Natural killer cell (primary cell): ENCODE measurements at regions not wholly inside any gene's neighbourhood (a gene's known extent, or its start where the extent isn't known, plus 50 kb on each side); places are given as distances from the start of the nearest gene placed in this dataset.
"Not testable (repeated sequence)": the region's sequence is repeated elsewhere in the genome, so short reads cannot be mapped to it uniquely, and the experiment has no call there.

ENCODE experiments used
- ATAC-seq, 3 donors: fragments of 150-1000 bp in 2 of 3; fragments of 200-7000 bp in 1 of 3; cut with Tn5 transposase; 1 replicate in 1 of 3; 2 replicates in 2 of 3; pipeline ENCODE4 v1.10.0; 2021; ENCODE audit warnings: mild to moderate bottlenecking in 2 of 3, moderate library complexity in 2 of 3
- DNase-seq, 2 donors: peaks; one replicate each; pipeline versions ENCODE4 v3.0.0 to v3.0.0-alpha.2; 2013 to 2021; ENCODE audit warnings: mixed read lengths in 1 of 2
- H3K27ac ChIP-seq: one replicate; pipeline ENCODE4 v1.5.1; 2013; ENCODE audit warnings: mild to moderate bottlenecking, low read length
- H3K27me3 ChIP-seq: one replicate; pipeline ENCODE4 v1.6.1; 2013; ENCODE audit warnings: low read length; ENCODE audit not compliant: control insufficient read depth, insufficient read depth
- H3K36me3 ChIP-seq: one replicate; pipeline ENCODE4 v1.6.1; 2013; ENCODE audit warnings: low read length; ENCODE audit not compliant: control insufficient read depth, insufficient read depth
- H3K4me1 ChIP-seq: one replicate; pipeline ENCODE4 v1.6.1; 2013; ENCODE audit warnings: low read length; ENCODE audit not compliant: control insufficient read depth, insufficient read depth
- H3K4me3 ChIP-seq: one replicate; pipeline ENCODE4 v1.5.1; 2013; ENCODE audit warnings: low read length
- H3K9me3 ChIP-seq: one replicate; pipeline ENCODE4 v1.6.1; 2013; ENCODE audit warnings: low read length; ENCODE audit not compliant: control insufficient read depth, insufficient read depth
- H3K27ac Mint-ChIP-seq, 2 donors: one replicate each; pipeline ENCODE4 v1.8.0; 2022; ENCODE audit warnings: mild to moderate bottlenecking in 2 of 2, mixed read lengths in 2 of 2, moderate library complexity in 1 of 2
- H3K27me3 Mint-ChIP-seq, 2 donors: one replicate each; pipeline ENCODE4 v1.8.0; 2022; ENCODE audit warnings: low read depth in 2 of 2, mixed read lengths in 2 of 2
- H3K36me3 Mint-ChIP-seq: one replicate; pipeline ENCODE4 v1.8.0; 2022; ENCODE audit warnings: mixed read lengths
- H3K4me1 Mint-ChIP-seq, 2 donors: one replicate each; pipeline ENCODE4 v1.8.0; 2022; ENCODE audit warnings: mixed read lengths in 2 of 2
- H3K4me3 Mint-ChIP-seq: one replicate; pipeline ENCODE4 v1.8.0; 2022; ENCODE audit warnings: mild to moderate bottlenecking, moderate library complexity, mixed read lengths
- H3K9me3 Mint-ChIP-seq, 2 donors: one replicate each; pipeline ENCODE4 v1.8.0; 2022; ENCODE audit warnings: mixed read lengths in 2 of 2
- CTCF ChIP-seq: fragments of 200-600 bp; IDR thresholded peaks from one replicate; pipeline ENCODE4 v1.8.0; 2022; ENCODE audit warnings: antibody characterized with exemption
- WGBS: methylation state at CpG from one replicate; pipeline ENCODE4 v1.1.7; 2013; ENCODE audit warnings: missing lambda C conversion rate; ENCODE audit not compliant: insufficient coverage; 5-methylcytosine and 5-hydroxymethylcytosine counted together
- intact Hi-C: fragments of 100-400 bp; cut with micrococcal nuclease; formaldehyde crosslinking; loops from one replicate; pipeline ENCODE4 v1.14.2; 2022

- Histone ChIP-seq H3K36me3 (no peaks in the 10 kb centered on the region), H3K27me3 (no peaks in the 10 kb centered on the region), H3K9me3 (no peaks in the 10 kb centered on the region), H3K4me3 (no peak overlapping the region), H3K27ac (no peak overlapping the region), H3K4me1 (no peaks in the 10 kb centered on the region)
- DNase-seq, result no peak
- intact Hi-C loops, result no loop called here
- H3K9me3 Mint-ChIP-seq, result peaks cover 0 to 3% of the 10 kb centered on the region in 2 donors
- H3K36me3 Mint-ChIP-seq, result peaks cover 6% of the 10 kb centered on the region
- no peaks in the 10 kb centered on the region for H3K4me1 Mint-ChIP-seq
- TF ChIP-seq CTCF, result no peak
- peaks cover 8% of the 10 kb centered on the region in 2 donors for H3K27me3 Mint-ChIP-seq
- no peak for ATAC-seq
- H3K4me3 Mint-ChIP-seq, result no peak overlapping the region
- WGBS, result 87% methylated on average over 4 of the region's 4 CpGs
- no peak overlapping the region for H3K27ac Mint-ChIP-seq
Observed at GRCh38 chr3:34090876-34091275, 292.4 kb downstream of the PDCD6IP start.

GRCh38 chr3:34094280-34094679 is 295.9 kb downstream of the PDCD6IP start:
- DNase-seq, H3K27me3 Mint-ChIP-seq, ATAC-seq, H3K36me3 Mint-ChIP-seq, H3K27ac Mint-ChIP-seq, H3K4me3 ChIP-seq, H3K9me3 Mint-ChIP-seq, H3K4me3 Mint-ChIP-seq, H3K36me3 ChIP-seq, H3K4me1 ChIP-seq, H3K27me3 ChIP-seq, H3K27ac ChIP-seq, H3K4me1 Mint-ChIP-seq, H3K9me3 ChIP-seq, intact Hi-C loops: not testable (repeated sequence)
- WGBS, result 92% methylated on average over 9 of the region's 9 CpGs

GRCh38 chr3:34102288-34102687 is 303.9 kb downstream of the PDCD6IP start:
- Mint-ChIP-seq H3K27ac (no peak overlapping the region), H3K4me3 (no peak overlapping the region), H3K36me3 (no peaks in the 10 kb centered on the region), H3K27me3 (peaks cover 0 to 7% of the 10 kb centered on the region in 2 donors), H3K9me3 (peaks cover 0 to 3% of the 10 kb centered on the region in 2 donors), H3K4me1 (no peaks in the 10 kb centered on the region)
- Histone ChIP-seq H3K9me3 (no peaks in the 10 kb centered on the region), H3K4me1 (no peaks in the 10 kb centered on the region), H3K27ac (no peak overlapping the region), H3K27me3 (no peaks in the 10 kb centered on the region), H3K4me3 (no peak overlapping the region), H3K36me3 (no peaks in the 10 kb centered on the region)
- DNase-seq, result no peak
- no peak for TF ChIP-seq CTCF
- 42% methylated on average over 4 of the region's 4 CpGs for WGBS
- intact Hi-C loops, result no loop called here
- no peak for ATAC-seq

GRCh38 chr3:34106379-34106778 is 307.9 kb downstream of the PDCD6IP start:
- DNase-seq (no peak), ATAC-seq (no peak)
- no peak overlapping the region for H3K27ac Mint-ChIP-seq
- Histone ChIP-seq H3K9me3 (no peaks in the 10 kb centered on the region), H3K4me3 (no peak overlapping the region), H3K36me3 (no peaks in the 10 kb centered on the region), H3K27ac (no peak overlapping the region), H3K4me1 (no peaks in the 10 kb centered on the region), H3K27me3 (no peaks in the 10 kb centered on the region)
- no peak overlapping the region for H3K4me3 Mint-ChIP-seq
- H3K4me1 Mint-ChIP-seq, result no peaks in the 10 kb centered on the region
- H3K27me3 Mint-ChIP-seq, result peaks cover 0 to 7% of the 10 kb centered on the region in 2 donors
- peaks cover 0 to 3% of the 10 kb centered on the region in 2 donors for H3K9me3 Mint-ChIP-seq
- H3K36me3 Mint-ChIP-seq, result no peaks in the 10 kb centered on the region
- TF ChIP-seq CTCF, result no peak
- intact Hi-C loops, result no loop called here
- WGBS, result 82% methylated on average over 2 of the region's 3 CpGs
